ENCODE measurements at regions not wholly inside any gene's neighbourhood (a gene's known extent, or its start where the extent isn't known, plus 50 kb on each side); places are given as distances from the start of the nearest gene placed in this dataset.

- TF ChIP-seq POLR2A (IDR thresholded peaks at IDR 0.05), result no peak
- TF ChIP-seq CTCF (IDR thresholded peaks at IDR 0.05), result no peak
- TF ChIP-seq POLR2AphosphoS5 (IDR thresholded peaks at IDR 0.05; ENCODE audit: insufficient read depth in 1 of 2, low read depth in 1 of 2), result no peak
Observed at GRCh38 chr1:104182251-104182650, 432.6 kb downstream of the AMY1C start.
